Breast epithelium (tissue), 4 donors: ENCODE measurements at regions not wholly inside any gene's neighbourhood (a gene's known extent, or its start where the extent isn't known, plus 50 kb on each side); places are given as distances from the start of the nearest gene placed in this dataset.

Source experiments
- DNase-seq, 2 donors: peaks; one replicate each; pipeline ENCODE4 v3.0.0-alpha.2; 2019; ENCODE audit warnings: low spot score in 2 of 2
- H3K27ac ChIP-seq, 2 donors: fragments of 200-600 bp; sonication (generic) in 1 of 2; one replicate each; pipeline ENCODE4 v1.5.1; 2016 to 2019; ENCODE audit warnings: mild to moderate bottlenecking in 1 of 2
- H3K27me3 ChIP-seq, 2 donors: fragments of 200-600 bp; sonication (generic) in 1 of 2; one replicate each; pipeline versions ENCODE4 v1.5.1 to v1.6.0; 2017 to 2019; ENCODE audit warnings: control low read depth in 1 of 2, mild to moderate bottlenecking in 1 of 2
- H3K36me3 ChIP-seq: fragments of 200-600 bp; one replicate; pipeline ENCODE4 v1.5.1; 2019
- H3K4me1 ChIP-seq, 2 donors: fragments of 200-600 bp; sonication (generic); one replicate each; pipeline ENCODE4 v1.5.1; 2016 to 2019; ENCODE audit warnings: control low read depth in 1 of 2
- H3K4me3 ChIP-seq, 3 donors: fragments of 200-600 bp; sonication (generic); 1 replicate in 2 of 3; 2 replicates in 1 of 3; pipeline ENCODE4 v1.5.1; 2016 to 2019; ENCODE audit warnings: mild to moderate bottlenecking in 3 of 3, moderate library complexity in 2 of 3
- H3K9me3 ChIP-seq, 2 donors: fragments of 200-600 bp; sonication (generic) in 1 of 2; one replicate each; pipeline ENCODE4 v1.5.1; 2016 to 2019; ENCODE audit warnings: control low read depth in 1 of 2
- CTCF ChIP-seq, 3 donors: fragments of 450-650 bp; IDR thresholded peaks; one replicate each; pipeline ENCODE4 v1.5.1; 2016 to 2017; ENCODE audit warnings: antibody characterized with exemption in 3 of 3, mild to moderate bottlenecking in 3 of 3, moderate library complexity in 3 of 3
- POLR2A ChIP-seq: fragments of 450-650 bp; IDR thresholded peaks from one replicate; pipeline ENCODE4 v1.6.1; 2016; ENCODE audit warnings: antibody characterized with exemption, mild to moderate bottlenecking, moderate library complexity
- POLR2AphosphoS5 ChIP-seq, 3 donors: sonication (generic); formaldehyde crosslinking; IDR thresholded peaks; one replicate each; pipeline ENCODE4 v1.6.1; 2017; ENCODE audit warnings: antibody characterized with exemption in 3 of 3
- intact Hi-C: fragments of 100-400 bp; cut with DNase I; formaldehyde crosslinking; loops from one replicate; pipeline ENCODE4 v1.15.1; 2023; ENCODE audit warnings: low total_unique reads

- no peak for DNase-seq
- Histone ChIP-seq H3K9me3 (no peaks in the 10 kb centered on the region), H3K27ac (peak overlapping the region in 1 of 2 donors; percentile 9), H3K4me1 (no peaks in the 10 kb centered on the region), H3K27me3 (no peaks in the 10 kb centered on the region), H3K4me3 (no peak overlapping the region), H3K36me3 (no peaks in the 10 kb centered on the region)
- intact Hi-C loops, result no loop called here
- TF ChIP-seq POLR2AphosphoS5 (IDR thresholded peaks at IDR 0.05) (no peak), CTCF (IDR thresholded peaks at IDR 0.05) (no peak), POLR2A (no peak)
These were observed 120.2 kb upstream of the RFLNA start for GRCh38 chr12:124174451-124175348.

- TF ChIP-seq CTCF (IDR thresholded peaks at IDR 0.05), result no peak
- TF ChIP-seq POLR2A, result no peak
- no peak for TF ChIP-seq POLR2AphosphoS5 (IDR thresholded peaks at IDR 0.05)
- no peaks in the 10 kb centered on the region for H3K9me3 ChIP-seq
- no peaks in the 10 kb centered on the region for H3K27me3 ChIP-seq
- H3K27ac ChIP-seq, result no peak overlapping the region
- intact Hi-C loops, result no loop called here
- no peak for DNase-seq
- no peaks in the 10 kb centered on the region for H3K36me3 ChIP-seq
- no peak overlapping the region for H3K4me3 ChIP-seq
- no peaks in the 10 kb centered on the region for H3K4me1 ChIP-seq
These were observed 119.2 kb upstream of the RFLNA start for GRCh38 chr12:124175704-124176103.

- Histone ChIP-seq H3K9me3 (no peaks in the 10 kb centered on the region), H3K36me3 (no peaks in the 10 kb centered on the region), H3K4me1 (no peaks in the 10 kb centered on the region), H3K27me3 (no peaks in the 10 kb centered on the region), H3K27ac (no peak overlapping the region), H3K4me3 (no peak overlapping the region)
- intact Hi-C loops, result no loop called here
- no peak for TF ChIP-seq POLR2AphosphoS5 (IDR thresholded peaks at IDR 0.05)
- no peak for TF ChIP-seq POLR2A
- no peak for TF ChIP-seq CTCF (IDR thresholded peaks at IDR 0.05)
- no peak for DNase-seq
These were observed 117.5 kb upstream of the RFLNA start for GRCh38 chr12:124177276-124177950.

GRCh38 chr12:124177951-124178316 lies 117.0 kb upstream of the RFLNA start:
- Histone ChIP-seq H3K4me1 (no peaks in the 10 kb centered on the region), H3K27ac (no peak overlapping the region), H3K27me3 (no peaks in the 10 kb centered on the region), H3K4me3 (no peak overlapping the region), H3K36me3 (no peaks in the 10 kb centered on the region), H3K9me3 (no peaks in the 10 kb centered on the region)
- intact Hi-C loops, result no loop called here
- TF ChIP-seq CTCF (IDR thresholded peaks at IDR 0.05) (no peak), POLR2A (no peak), POLR2AphosphoS5 (IDR thresholded peaks at IDR 0.05) (no peak)
- no peak for DNase-seq

GRCh38 chr12:124179936-124180607 lies 114.8 kb upstream of the RFLNA start:
- Histone ChIP-seq H3K36me3 (no peaks in the 10 kb centered on the region), H3K9me3 (no peaks in the 10 kb centered on the region), H3K27ac (no peak overlapping the region), H3K27me3 (no peaks in the 10 kb centered on the region), H3K4me1 (no peaks in the 10 kb centered on the region), H3K4me3 (no peak overlapping the region)
- no peak for TF ChIP-seq CTCF (IDR thresholded peaks at IDR 0.05)
- no peak for TF ChIP-seq POLR2A
- TF ChIP-seq POLR2AphosphoS5 (IDR thresholded peaks at IDR 0.05), result no peak
- intact Hi-C loops, result no loop called here
- DNase-seq, result no peak
